Activated T-cell treated with anti-CD3 and anti-CD28 coated beads, Interleukin-2, amount 50 U/mL, for 24 hours (primary cell): ENCODE measurements at regions not wholly inside any gene's neighbourhood (a gene's known extent, or its start where the extent isn't known, plus 50 kb on each side); places are given as distances from the start of the nearest gene placed in this dataset.

ENCODE experiments used
- DNase-seq: peaks from one replicate; pipeline ENCODE4 v3.0.0-alpha.2; 2020
- H3K27ac Mint-ChIP-seq: 2 replicates; pipeline ENCODE4 v1.8.0; 2020; ENCODE audit warnings: mild to moderate bottlenecking, mixed read lengths
- H3K27me3 Mint-ChIP-seq: 2 replicates; pipeline ENCODE4 v1.8.0; 2020; ENCODE audit warnings: mixed read lengths
- H3K36me3 Mint-ChIP-seq: 2 replicates; pipeline ENCODE4 v1.8.0; 2020; ENCODE audit warnings: low read depth, mixed read lengths
- H3K4me1 Mint-ChIP-seq: 2 replicates; pipeline ENCODE4 v1.8.0; 2020; ENCODE audit warnings: low read depth, mixed read lengths
- H3K4me3 Mint-ChIP-seq: 2 replicates; pipeline ENCODE4 v1.8.0; 2020; ENCODE audit warnings: mild to moderate bottlenecking, moderate library complexity, mixed read lengths
- H3K9me3 Mint-ChIP-seq: 2 replicates; pipeline ENCODE4 v1.8.0; 2020; ENCODE audit warnings: mixed read lengths

DNA sequence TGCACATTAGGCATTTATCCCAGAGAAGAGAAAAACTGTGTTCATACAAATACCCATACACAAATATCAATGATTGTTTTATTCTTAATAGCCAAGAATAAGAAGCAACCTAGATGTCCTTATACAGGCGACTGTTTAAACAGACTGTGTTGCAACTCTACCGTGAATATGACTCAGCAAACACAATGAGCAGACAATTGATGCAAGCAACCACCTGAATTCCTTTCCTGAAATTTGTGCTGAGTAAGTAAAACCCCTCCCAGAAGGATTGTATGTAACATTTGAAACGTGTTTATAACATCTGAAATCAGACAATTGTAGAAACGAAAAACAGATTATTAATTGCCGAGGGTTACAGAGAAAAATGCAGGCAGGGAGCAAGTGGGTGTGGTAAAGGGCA lies 621.9 kb upstream of the SOX11 start:
- H3K9me3 Mint-ChIP-seq, result peaks cover 8% of the 10 kb centered on the region
- H3K36me3 Mint-ChIP-seq, result no peaks in the 10 kb centered on the region
- no peaks in the 10 kb centered on the region for H3K4me1 Mint-ChIP-seq
- no peak for DNase-seq
- no peak overlapping the region for H3K4me3 Mint-ChIP-seq
- no peak overlapping the region for H3K27ac Mint-ChIP-seq
- no peaks in the 10 kb centered on the region for H3K27me3 Mint-ChIP-seq

DNA sequence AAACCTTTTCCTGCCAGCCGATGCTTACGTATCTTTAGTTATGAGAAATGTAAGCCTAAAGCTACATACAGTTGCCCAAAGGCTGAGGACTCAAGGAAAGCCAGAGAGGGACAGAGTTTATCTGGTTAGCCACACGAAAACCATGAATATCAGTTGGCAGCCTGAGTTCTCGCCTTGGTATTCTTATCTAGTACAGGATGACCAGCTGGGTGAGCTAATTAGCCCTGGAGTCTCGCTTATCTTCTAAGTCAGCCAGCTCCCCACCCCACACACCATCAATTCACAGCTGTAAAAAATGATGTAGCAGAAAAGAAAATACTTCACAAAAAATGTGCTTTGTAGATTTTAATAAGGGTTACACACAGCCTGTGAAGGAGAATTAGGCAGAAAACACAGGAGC lies 617.5 kb upstream of the SOX11 start:
- H3K4me1 Mint-ChIP-seq, result no peaks in the 10 kb centered on the region
- H3K9me3 Mint-ChIP-seq, result peaks cover 22% of the 10 kb centered on the region
- DNase-seq, result no peak
- H3K27me3 Mint-ChIP-seq, result no peaks in the 10 kb centered on the region
- H3K36me3 Mint-ChIP-seq, result no peaks in the 10 kb centered on the region
- H3K27ac Mint-ChIP-seq, result no peak overlapping the region
- no peak overlapping the region for H3K4me3 Mint-ChIP-seq

DNA sequence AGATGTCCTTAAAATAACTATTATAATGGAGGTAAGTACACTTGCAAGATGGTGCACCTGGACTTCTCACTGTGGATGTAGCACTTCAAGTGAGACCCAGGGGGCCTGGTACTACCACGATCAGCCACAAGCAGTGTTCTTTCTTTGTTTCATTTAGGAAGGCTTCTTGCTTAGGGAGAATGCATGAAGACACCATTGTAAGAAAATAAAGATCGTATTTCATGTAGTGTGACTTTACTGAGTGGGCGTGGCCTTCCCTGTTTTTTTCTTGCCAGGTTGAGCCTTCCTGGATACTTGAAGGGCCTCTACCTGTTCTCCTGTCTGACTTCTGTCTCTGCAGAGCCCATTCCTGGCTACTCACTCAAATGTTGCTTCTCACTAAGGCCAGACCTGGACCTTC lies 615.6 kb upstream of the SOX11 start:
- DNase-seq, result no peak
- Mint-ChIP-seq H3K27me3 (no peaks in the 10 kb centered on the region), H3K27ac (no peak overlapping the region), H3K36me3 (no peaks in the 10 kb centered on the region), H3K4me1 (no peaks in the 10 kb centered on the region), H3K9me3 (peaks cover 24% of the 10 kb centered on the region), H3K4me3 (no peak overlapping the region)

DNA sequence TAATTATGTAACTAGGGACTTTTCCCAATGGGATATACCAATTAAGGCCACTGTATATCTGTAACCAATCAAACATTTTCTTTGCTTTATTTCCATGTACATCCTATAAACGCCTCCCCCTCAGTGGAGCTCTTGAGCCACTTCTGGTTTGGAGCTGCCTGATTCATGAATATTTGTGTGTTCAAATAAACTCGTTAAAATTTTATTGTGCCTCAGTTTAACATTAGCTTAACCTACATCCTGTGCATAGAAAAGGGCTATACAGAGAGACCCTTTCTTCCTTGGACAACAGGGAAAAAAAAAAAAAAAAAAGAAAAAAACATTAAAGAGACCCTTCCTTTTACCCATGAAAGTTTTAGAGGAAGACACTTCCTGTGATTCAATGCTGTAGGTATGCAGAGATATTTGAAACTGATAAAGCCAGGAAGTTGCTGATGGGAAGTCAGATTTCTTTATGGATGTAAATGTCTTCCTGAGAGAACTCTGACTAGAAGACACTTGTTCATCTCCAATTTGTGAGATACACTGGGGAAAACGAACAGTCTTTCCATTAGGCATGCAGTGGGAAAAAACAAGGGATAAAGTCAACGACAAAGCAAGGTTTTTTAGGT lies 614.6 kb upstream of the SOX11 start:
- Mint-ChIP-seq H3K27me3 (no peaks in the 10 kb centered on the region), H3K4me1 (no peaks in the 10 kb centered on the region), H3K4me3 (no peak overlapping the region), H3K9me3 (peaks cover 18% of the 10 kb centered on the region), H3K27ac (no peak overlapping the region), H3K36me3 (no peaks in the 10 kb centered on the region)
- no peak for DNase-seq

DNA sequence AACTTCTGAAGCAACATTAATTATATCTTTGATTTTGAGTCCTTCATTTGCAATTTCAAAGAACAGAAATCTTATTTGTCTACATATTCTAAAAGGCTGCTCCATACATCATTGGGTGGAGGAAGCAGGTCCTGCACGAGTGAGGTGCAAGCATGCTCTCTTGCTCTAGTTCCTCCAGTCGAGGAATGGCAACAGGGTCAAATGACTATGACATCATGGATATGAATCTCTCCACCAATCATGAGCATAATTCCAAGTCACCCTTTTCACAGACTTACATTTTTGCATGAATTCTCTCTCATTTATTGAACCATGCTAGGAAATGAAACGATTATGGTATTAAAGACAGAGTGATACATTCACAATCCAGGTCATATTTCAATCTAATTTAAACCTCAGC lies 608.8 kb upstream of the SOX11 start:
- no peaks in the 10 kb centered on the region for H3K27me3 Mint-ChIP-seq
- DNase-seq, result no peak
- no peaks in the 10 kb centered on the region for H3K4me1 Mint-ChIP-seq
- H3K27ac Mint-ChIP-seq, result no peak overlapping the region
- H3K9me3 Mint-ChIP-seq, result peaks cover 11% of the 10 kb centered on the region
- no peaks in the 10 kb centered on the region for H3K36me3 Mint-ChIP-seq
- H3K4me3 Mint-ChIP-seq, result no peak overlapping the region

DNA sequence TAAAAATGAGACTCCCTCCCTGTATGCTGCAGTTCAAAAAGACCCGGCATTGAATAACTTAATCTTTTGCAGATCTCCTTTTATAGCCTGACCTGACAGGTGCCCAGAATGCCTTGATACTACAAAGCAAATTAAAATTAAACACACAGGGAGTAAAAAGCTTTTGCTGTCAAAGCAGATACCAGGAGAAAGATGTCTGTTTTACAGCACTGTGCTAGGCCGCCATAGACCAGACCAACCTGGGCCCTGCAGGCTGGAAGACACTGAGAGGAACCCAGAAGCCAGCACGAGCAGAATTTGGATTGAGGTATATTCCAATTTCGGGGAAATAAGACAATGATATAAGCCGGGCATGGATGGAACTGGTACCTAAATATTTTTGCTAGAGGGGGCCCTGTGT lies 602.8 kb upstream of the SOX11 start:
- Mint-ChIP-seq H3K9me3 (peaks cover 2% of the 10 kb centered on the region), H3K36me3 (no peaks in the 10 kb centered on the region), H3K4me1 (no peaks in the 10 kb centered on the region), H3K27ac (no peak overlapping the region), H3K27me3 (no peaks in the 10 kb centered on the region), H3K4me3 (no peak overlapping the region)
- DNase-seq, result no peak

DNA sequence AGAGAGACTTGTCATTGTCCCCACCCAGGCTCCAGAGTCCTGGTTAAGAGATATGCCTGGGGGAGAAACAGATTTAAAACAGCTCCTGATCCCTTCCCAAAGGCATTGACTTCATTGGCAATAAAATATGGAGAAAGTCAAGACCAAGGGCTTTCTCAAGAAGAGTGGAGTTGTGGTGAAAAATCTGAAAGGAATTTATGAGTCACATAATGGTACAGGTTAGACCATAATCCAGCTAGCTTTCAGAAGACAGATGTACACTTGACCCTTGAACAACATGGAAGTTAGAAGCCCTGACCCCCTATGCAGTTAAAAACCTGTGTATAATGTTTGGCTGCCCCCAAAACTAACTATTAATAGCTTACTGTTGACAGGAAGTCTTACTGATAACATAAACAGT lies 599.1 kb upstream of the SOX11 start:
- Mint-ChIP-seq H3K36me3 (no peaks in the 10 kb centered on the region), H3K9me3 (peaks cover 5% of the 10 kb centered on the region), H3K4me3 (no peak overlapping the region), H3K27ac (no peak overlapping the region), H3K27me3 (no peaks in the 10 kb centered on the region), H3K4me1 (no peaks in the 10 kb centered on the region)
- DNase-seq, result no peak

DNA sequence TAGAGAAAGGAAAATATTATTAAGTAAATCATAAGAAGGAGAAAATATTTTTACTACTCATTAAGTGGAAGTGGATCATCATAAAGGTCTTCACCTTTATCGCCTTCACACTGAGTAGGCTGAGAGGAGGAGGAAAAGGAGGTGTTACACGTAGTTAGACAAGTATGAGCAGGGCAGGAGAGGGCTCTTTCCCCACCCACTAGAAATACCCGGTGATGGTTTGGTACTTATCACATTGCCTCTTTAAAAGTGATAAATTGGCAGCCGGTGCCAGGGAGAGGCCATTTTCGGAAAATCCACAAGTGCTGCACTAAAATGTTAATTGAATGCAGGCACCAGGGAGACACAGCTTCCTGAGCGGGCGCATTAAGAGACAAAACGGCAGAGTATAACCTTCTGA lies 598.7 kb upstream of the SOX11 start:
- H3K36me3 Mint-ChIP-seq, result no peaks in the 10 kb centered on the region
- no peak overlapping the region for H3K27ac Mint-ChIP-seq
- H3K4me1 Mint-ChIP-seq, result no peaks in the 10 kb centered on the region
- H3K27me3 Mint-ChIP-seq, result no peaks in the 10 kb centered on the region
- peaks cover 8% of the 10 kb centered on the region for H3K9me3 Mint-ChIP-seq
- DNase-seq, result no peak
- no peak overlapping the region for H3K4me3 Mint-ChIP-seq

DNA sequence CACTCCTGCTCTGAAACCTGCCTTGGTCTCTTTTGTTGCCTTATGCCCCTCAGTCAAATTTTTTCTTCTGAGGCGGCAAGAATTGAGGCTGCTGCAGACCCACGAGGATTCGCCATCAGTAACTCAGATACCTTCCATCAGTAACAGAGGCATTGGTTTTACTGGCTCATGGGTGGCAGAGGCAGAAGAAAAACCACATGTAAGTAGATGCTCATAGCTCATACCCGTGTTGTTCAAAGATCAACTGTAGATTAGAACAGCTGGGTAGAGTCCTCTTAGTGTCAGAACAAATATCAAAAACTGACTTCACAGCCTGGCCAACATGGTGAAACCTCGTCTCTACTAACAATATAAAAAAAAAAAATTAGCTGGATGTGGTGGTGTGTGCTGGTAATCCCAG lies 598.0 kb upstream of the SOX11 start:
- no peak overlapping the region for H3K27ac Mint-ChIP-seq

DNA sequence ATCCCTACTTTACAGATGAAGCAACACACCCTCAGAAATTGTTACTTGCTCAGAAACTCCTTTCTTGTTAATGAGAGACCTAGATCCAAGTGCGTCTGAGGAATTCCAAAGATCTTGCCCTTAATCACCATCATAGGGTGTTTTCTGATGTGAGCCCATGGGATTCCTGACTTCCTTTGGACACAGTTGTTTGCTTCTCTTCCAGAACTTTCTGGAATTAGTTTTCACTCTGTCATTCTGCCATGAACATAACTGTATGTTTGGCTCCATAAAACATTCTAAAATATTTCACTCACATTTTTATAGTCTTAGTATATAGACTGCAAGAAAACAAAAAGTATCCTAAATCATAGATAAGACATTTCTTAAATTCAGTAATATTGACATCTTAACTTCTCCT lies 593.9 kb upstream of the SOX11 start:
- no peak overlapping the region for H3K4me3 Mint-ChIP-seq
- no peaks in the 10 kb centered on the region for H3K27me3 Mint-ChIP-seq
- no peaks in the 10 kb centered on the region for H3K36me3 Mint-ChIP-seq
- DNase-seq, result no peak
- H3K4me1 Mint-ChIP-seq, result no peaks in the 10 kb centered on the region
- H3K27ac Mint-ChIP-seq, result no peak overlapping the region
- H3K9me3 Mint-ChIP-seq, result peaks cover 14% of the 10 kb centered on the region

More for the DNA sequence above, 598.0 kb upstream of the SOX11 start:
- Mint-ChIP-seq H3K4me1 (no peaks in the 10 kb centered on the region), H3K27me3 (no peaks in the 10 kb centered on the region), H3K36me3 (no peaks in the 10 kb centered on the region), H3K9me3 (peaks cover 8% of the 10 kb centered on the region), H3K4me3 (no peak overlapping the region)
- DNase-seq, result no peak

DNA sequence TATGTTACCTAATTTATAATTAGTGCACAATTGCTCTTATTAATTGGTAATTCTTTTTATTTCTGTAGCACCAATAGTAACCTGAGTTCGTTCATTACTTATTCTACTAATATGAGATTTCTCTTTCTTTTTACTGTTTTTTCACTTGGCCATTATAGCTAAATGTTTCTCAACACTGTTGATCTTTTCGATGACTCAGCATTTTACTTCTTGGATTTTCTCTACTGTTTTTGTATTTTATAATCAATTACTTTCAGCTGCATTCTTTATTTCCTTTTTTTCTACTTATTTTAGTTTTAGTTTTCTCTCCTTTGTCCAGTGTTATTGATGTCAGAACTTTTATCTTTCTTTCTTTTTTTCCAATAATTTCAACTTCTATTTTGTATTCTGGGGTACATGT lies 589.4 kb upstream of the SOX11 start:
- no peak overlapping the region for H3K27ac Mint-ChIP-seq
- peaks cover 19% of the 10 kb centered on the region for H3K9me3 Mint-ChIP-seq
- DNase-seq, result no peak
- no peaks in the 10 kb centered on the region for H3K4me1 Mint-ChIP-seq
- no peak overlapping the region for H3K4me3 Mint-ChIP-seq
- no peaks in the 10 kb centered on the region for H3K36me3 Mint-ChIP-seq
- H3K27me3 Mint-ChIP-seq, result no peaks in the 10 kb centered on the region

DNA sequence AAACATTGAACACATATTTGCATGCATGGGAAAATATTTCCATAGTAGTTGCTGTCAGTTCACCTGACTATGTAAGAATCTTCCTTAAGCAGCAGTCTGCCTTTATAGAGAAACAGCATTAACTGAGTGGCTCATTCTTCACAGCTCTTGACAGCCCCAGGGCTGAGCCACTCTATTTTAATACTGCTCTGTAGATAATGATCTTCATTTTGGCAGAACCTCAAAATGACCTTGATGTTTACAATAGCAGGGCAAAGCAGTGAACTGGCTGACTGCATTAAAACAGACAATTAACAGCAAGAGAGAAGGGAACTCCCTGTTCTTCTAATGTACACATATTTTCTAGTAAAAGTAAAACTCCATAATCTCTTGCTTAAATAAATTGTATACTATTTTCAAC lies 580.6 kb upstream of the SOX11 start:
- H3K36me3 Mint-ChIP-seq, result no peaks in the 10 kb centered on the region
- no peak overlapping the region for H3K27ac Mint-ChIP-seq
- H3K27me3 Mint-ChIP-seq, result no peaks in the 10 kb centered on the region
- peaks cover 30% of the 10 kb centered on the region for H3K9me3 Mint-ChIP-seq
- H3K4me1 Mint-ChIP-seq, result no peaks in the 10 kb centered on the region
- no peak for DNase-seq
- no peak overlapping the region for H3K4me3 Mint-ChIP-seq

DNA sequence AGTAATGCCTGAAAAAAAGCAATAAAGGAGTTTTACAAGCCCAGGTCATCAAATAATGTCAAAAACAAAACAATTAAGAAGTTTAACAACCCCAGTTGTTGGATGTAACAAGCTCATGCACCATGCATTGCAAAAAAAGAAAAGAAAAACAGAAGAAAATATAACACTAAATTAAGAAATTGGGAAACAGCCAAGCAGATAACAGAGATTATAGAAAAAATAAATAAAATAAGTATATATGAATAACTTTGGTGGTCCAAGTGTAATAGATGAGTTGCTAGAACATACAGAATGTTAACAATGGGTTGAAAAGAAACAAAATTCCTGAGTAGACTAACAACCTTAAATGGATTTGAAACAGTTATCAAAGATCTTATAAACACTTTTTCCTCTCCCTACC lies 573.1 kb upstream of the SOX11 start:
- Mint-ChIP-seq H3K27ac (no peak overlapping the region), H3K9me3 (peaks cover 9% of the 10 kb centered on the region), H3K4me1 (no peaks in the 10 kb centered on the region), H3K4me3 (no peak overlapping the region), H3K36me3 (no peaks in the 10 kb centered on the region), H3K27me3 (no peaks in the 10 kb centered on the region)
- DNase-seq, result no peak

DNA sequence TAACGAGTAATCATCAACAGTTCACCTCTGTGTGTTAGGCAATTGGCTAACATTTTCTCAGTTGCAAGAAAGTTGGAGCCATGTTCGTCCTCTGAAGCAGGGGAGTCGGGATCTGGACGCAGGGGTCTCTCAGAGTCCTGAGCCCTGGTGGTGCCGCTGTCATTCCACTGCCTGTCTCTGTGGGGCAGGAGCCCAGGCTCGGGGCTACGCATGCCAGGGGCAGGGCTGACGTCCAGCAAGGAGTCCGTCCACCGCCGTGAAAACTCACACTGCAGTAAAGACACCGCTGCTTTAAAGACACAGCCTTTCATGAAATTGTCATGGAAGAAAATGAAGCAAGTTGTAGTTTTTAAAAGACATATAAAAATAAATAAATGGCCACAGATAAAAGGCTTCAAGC lies 571.1 kb upstream of the SOX11 start:
- no peak overlapping the region for H3K4me3 Mint-ChIP-seq
- no peaks in the 10 kb centered on the region for H3K27me3 Mint-ChIP-seq
- H3K4me1 Mint-ChIP-seq, result no peaks in the 10 kb centered on the region
- peaks cover 8% of the 10 kb centered on the region for H3K9me3 Mint-ChIP-seq
- H3K27ac Mint-ChIP-seq, result no peak overlapping the region
- DNase-seq, result no peak
- H3K36me3 Mint-ChIP-seq, result no peaks in the 10 kb centered on the region

DNA sequence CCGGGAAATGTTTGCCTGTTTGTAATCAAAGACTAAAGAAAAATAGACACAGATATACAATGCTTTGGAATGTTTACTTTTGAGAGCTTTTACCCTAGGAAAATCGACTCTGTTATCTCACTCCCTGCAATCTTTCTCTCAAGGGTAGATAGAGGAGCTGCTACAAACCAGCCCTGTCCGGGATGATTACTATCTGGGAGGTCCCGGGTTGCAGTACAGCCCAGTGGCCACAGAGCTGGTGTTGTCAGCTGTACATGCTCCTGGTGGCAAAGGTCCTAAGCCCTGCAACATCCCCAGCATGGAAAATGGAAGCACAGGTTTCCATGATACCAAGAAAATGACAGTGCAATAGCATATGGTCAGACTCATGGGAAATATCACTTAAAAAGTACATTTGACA lies 570.5 kb upstream of the SOX11 start:
- no peaks in the 10 kb centered on the region for H3K27me3 Mint-ChIP-seq
- no peak overlapping the region for H3K4me3 Mint-ChIP-seq
- no peaks in the 10 kb centered on the region for H3K36me3 Mint-ChIP-seq
- DNase-seq, result no peak
- no peaks in the 10 kb centered on the region for H3K4me1 Mint-ChIP-seq
- H3K9me3 Mint-ChIP-seq, result peaks cover 9% of the 10 kb centered on the region
- H3K27ac Mint-ChIP-seq, result no peak overlapping the region

DNA sequence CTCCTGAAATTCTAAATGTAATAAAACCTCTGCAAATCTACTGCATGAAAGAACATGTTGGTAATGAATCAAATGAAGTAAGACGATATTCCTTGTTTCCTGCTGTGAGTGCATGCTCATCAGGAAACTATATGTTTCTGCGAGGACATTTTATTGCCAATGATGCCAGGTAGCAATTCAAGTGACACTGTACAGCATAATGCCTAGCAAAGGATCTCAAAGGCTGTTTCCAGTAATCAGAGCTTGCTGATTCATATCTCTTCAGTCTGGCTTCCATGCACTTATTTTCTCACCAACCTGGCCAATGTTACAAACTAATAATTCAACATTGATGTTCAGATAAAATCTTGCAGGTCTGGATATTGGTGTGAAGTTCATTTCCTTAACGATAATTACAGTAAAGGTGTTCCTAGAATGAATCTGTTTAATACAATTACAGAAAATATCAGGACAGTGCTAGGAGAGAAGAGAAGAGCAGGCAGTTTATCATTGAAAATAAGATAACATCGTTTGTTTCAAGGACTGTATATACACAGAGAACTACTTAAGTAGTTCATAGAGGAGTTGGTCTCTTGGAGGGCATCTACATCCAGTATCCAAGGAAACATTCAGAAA lies 568.5 kb upstream of the SOX11 start:
- Mint-ChIP-seq H3K4me3 (no peak overlapping the region), H3K27me3 (no peaks in the 10 kb centered on the region), H3K9me3 (peaks cover 14% of the 10 kb centered on the region), H3K27ac (no peak overlapping the region), H3K36me3 (no peaks in the 10 kb centered on the region), H3K4me1 (no peaks in the 10 kb centered on the region)
- no peak for DNase-seq
